Dermis blood vessel endothelial cell (primary cell): ENCODE measurements at regions not wholly inside any gene's neighbourhood (a gene's known extent, or its start where the extent isn't known, plus 50 kb on each side); places are given as distances from the start of the nearest gene placed in this dataset.

Experiments
- DNase-seq: peaks from one replicate; pipeline ENCODE4 v3.0.0; 2010

GRCh38 chr6:74690365-74690764 lies 515.5 kb downstream of the COL12A1 start:
- no peak for DNase-seq

- DNase-seq = no peak
These were observed 516.3 kb downstream of the COL12A1 start for GRCh38 chr6:74689601-74690000.

- DNase-seq = no peak
These were observed 528.4 kb downstream of the COL12A1 start for GRCh38 chr6:74677463-74677862.

GRCh38 chr6:74676906-74677305 lies 528.9 kb downstream of the COL12A1 start:
- no peak for DNase-seq

- no peak for DNase-seq
These were observed 531.5 kb downstream of the COL12A1 start for GRCh38 chr6:74674377-74674776.

GRCh38 chr6:74671558-74672025 lies 534.3 kb downstream of the COL12A1 start:
- DNase-seq = no peak

- no peak for DNase-seq
These were observed 547.5 kb downstream of the COL12A1 start for GRCh38 chr6:74658391-74658790.

- DNase-seq = no peak
These were observed 547.9 kb downstream of the COL12A1 start for GRCh38 chr6:74657931-74658330.

- no peak for DNase-seq
These were observed 548.8 kb downstream of the COL12A1 start for GRCh38 chr6:74657011-74657410.

GRCh38 chr6:74656453-74656852 lies 549.4 kb downstream of the COL12A1 start:
- DNase-seq = no peak

- no peak for DNase-seq
These were observed 551.6 kb downstream of the COL12A1 start for GRCh38 chr6:74654296-74654695.

GRCh38 chr6:74651948-74652842 lies 553.7 kb downstream of the COL12A1 start:
- DNase-seq = no peak

- no peak for DNase-seq
These were observed 555.2 kb downstream of the COL12A1 start for GRCh38 chr6:74650668-74651067.

- no peak for DNase-seq
These were observed 559.4 kb downstream of the COL12A1 start for GRCh38 chr6:74646461-74646860.

GRCh38 chr6:74645108-74645849 lies 560.6 kb downstream of the COL12A1 start:
- no peak for DNase-seq

GRCh38 chr6:74642101-74642500 lies 563.8 kb downstream of the COL12A1 start:
- DNase-seq = no peak

- no peak for DNase-seq
These were observed 567.4 kb downstream of the COL12A1 start for GRCh38 chr6:74638412-74638811.

GRCh38 chr6:74632196-74632875 lies 573.5 kb downstream of the COL12A1 start:
- DNase-seq = no peak

- DNase-seq = no peak
These were observed 574.3 kb downstream of the COL12A1 start for GRCh38 chr6:74631564-74631963.

GRCh38 chr6:74626288-74626687 lies 579.6 kb downstream of the COL12A1 start:
- no peak for DNase-seq

- DNase-seq = no peak
These were observed 582.8 kb downstream of the COL12A1 start for GRCh38 chr6:74623027-74623426.

- no peak for DNase-seq
These were observed 594.6 kb downstream of the COL12A1 start for GRCh38 chr6:74611220-74611619.

GRCh38 chr6:74610352-74610751 lies 595.5 kb downstream of the COL12A1 start:
- DNase-seq = no peak
